T-helper 17 cell (primary cell): ENCODE measurements at regions not wholly inside any gene's neighbourhood (a gene's known extent, or its start where the extent isn't known, plus 50 kb on each side); places are given as distances from the start of the nearest gene placed in this dataset.

Experiments
- ATAC-seq: fragments of 150-1000 bp; cut with Tn5 transposase; 2 replicates; pipeline ENCODE4 v1.10.0; 2021; ENCODE audit warnings: mild to moderate bottlenecking, moderate library complexity
- DNase-seq, 3 donors: peaks; one replicate each; pipeline versions ENCODE4 v3.0.0 to v3.0.0-alpha.2; 2020 to 2021
- H3K9me3 ChIP-seq: one replicate; pipeline ENCODE4 v1.7.0; 2013; ENCODE audit warnings: low read length, mild to moderate bottlenecking; ENCODE audit not compliant: control insufficient read depth, poor library complexity, severe bottlenecking
- H3K27ac Mint-ChIP-seq: one replicate; pipeline ENCODE4 v1.8.0; 2022; ENCODE audit warnings: mild to moderate bottlenecking, moderate library complexity, mixed read lengths
- H3K27me3 Mint-ChIP-seq: one replicate; pipeline ENCODE4 v1.8.0; 2022; ENCODE audit warnings: mixed read lengths
- H3K36me3 Mint-ChIP-seq: one replicate; pipeline ENCODE4 v1.8.0; 2022; ENCODE audit warnings: low read depth, mixed read lengths
- H3K4me1 Mint-ChIP-seq: one replicate; pipeline ENCODE4 v1.8.0; 2022; ENCODE audit warnings: mild to moderate bottlenecking, mixed read lengths
- H3K4me3 Mint-ChIP-seq: one replicate; pipeline ENCODE4 v1.8.0; 2022; ENCODE audit warnings: mild to moderate bottlenecking, moderate library complexity, mixed read lengths

GRCh38 chrX:716136-716535 lies 85.5 kb downstream of the SHOX start:
- no peaks in the 10 kb centered on the region for H3K9me3 ChIP-seq
- Mint-ChIP-seq H3K27ac (no peak overlapping the region), H3K4me1 (no peaks in the 10 kb centered on the region), H3K27me3 (no peaks in the 10 kb centered on the region), H3K36me3 (no peaks in the 10 kb centered on the region), H3K4me3 (no peak overlapping the region)
- DNase-seq (no peak), ATAC-seq (no peak)

DNA sequence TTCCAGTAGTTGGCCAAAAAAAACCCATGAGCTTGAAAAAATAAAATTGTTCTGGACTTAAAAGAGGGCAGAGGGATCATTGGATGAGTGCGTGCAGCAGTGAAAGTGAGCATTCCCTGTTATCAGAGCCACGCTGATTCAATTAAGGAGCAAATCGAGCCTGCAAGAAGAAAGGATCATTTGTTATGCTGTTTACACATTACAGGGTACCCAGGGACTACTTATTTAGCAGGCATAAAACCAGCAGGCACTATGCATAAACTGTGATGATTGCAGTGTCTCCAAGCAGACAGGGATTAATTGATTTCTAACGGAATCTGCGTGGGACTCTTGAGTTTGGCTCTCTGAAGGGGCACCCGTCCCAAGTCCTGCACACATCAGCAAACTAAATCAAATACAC lies 83.5 kb downstream of the SHOX start:
- no peaks in the 10 kb centered on the region for H3K9me3 ChIP-seq
- no peak for ATAC-seq
- H3K27me3 Mint-ChIP-seq, result no peaks in the 10 kb centered on the region
- DNase-seq, result no peak
- no peaks in the 10 kb centered on the region for H3K4me1 Mint-ChIP-seq
- H3K4me3 Mint-ChIP-seq, result no peak overlapping the region
- H3K36me3 Mint-ChIP-seq, result no peaks in the 10 kb centered on the region
- H3K27ac Mint-ChIP-seq, result no peak overlapping the region
